GM18520 (cell line): ENCODE measurements at regions not wholly inside any gene's neighbourhood (a gene's known extent, or its start where the extent isn't known, plus 50 kb on each side); places are given as distances from the start of the nearest gene placed in this dataset.

Source experiments
- ATAC-seq: cut with Tn5 transposase; IDR thresholded peaks from one replicate; pipeline ENCODE4 v1.9.1; 2021; ENCODE audit not compliant: unreplicated experiment

DNA sequence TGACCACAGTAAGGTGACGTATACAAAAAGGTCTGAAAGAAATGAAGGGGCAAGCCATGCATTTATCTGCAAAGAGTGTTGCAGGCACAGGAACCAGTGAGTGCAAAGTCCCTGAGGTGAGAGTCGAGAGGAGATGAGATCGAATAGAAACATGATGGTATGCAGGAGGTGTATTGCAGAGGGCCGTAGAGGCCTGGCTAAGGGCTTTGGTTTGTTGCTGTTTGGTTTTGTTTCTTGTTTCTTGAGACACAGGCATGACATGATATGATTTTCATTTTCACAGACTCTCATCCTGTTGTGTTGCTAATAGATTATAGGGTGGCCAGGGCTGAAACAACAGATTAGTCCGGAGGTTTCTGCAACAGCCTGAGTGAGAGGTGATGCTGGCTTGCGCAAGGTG, 80.4 kb downstream of the HSPH1 start:
- ATAC-seq: no peak

DNA sequence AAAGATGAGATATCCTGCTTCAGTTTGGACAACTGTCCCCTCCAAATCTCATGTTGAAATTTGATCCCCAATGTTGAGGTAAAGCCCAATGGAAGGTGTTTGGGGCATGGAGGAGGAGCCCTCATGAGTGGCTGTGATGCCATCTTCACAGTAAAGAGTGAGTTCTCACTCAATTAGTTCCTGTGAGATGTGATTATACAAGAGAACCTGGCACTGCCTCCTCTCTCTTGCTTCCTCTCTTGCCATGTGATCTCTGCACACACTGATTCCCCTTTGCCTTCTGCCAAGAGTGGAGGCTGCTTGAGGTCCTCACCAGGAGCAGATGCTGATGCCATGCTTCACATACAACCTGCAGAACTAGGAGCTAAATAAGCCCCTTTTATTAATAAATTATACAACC, 86.9 kb downstream of the HSPH1 start:
- ATAC-seq: no peak

DNA sequence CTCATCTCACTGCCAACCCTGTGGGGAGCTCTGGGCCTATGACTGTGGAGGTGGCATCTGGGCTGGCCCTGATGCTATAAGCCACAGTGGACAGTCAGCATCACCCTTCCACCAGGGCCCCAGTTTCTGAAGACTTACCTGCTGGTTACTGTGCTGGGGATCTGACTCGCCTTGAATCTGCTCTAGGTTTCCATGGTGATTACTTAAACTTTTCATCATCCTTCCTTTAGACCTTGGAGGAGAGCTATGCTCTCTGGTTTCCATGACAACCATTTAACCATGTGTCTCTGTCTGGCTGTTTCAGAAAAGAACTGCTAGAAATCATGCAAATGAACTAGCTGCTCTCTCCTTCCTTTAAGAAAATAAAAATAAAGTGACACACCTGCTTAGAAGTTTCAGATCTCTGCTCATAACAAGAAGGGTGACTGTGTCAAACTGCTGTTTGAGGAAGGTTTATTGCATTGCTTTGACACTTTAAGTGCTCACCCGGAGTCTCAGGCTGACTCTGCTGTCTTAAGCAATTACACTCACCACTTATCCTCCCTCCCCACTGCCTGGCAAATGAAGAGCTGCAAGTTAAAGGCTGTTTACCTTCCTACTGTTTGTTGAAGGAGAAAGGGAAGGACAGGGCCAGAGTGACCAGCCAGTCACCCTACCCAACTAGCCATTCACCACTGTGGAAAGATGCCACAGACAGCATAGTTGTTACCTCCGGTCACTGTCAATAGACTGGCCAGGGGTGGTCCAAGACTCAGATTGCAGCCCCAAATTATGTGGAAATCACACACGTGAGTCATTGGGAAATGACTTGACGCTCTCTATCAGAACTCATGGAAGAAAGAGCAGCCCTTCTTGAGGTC, 87.6 kb downstream of the HSPH1 start:
- peak; percentile 92 for ATAC-seq

DNA sequence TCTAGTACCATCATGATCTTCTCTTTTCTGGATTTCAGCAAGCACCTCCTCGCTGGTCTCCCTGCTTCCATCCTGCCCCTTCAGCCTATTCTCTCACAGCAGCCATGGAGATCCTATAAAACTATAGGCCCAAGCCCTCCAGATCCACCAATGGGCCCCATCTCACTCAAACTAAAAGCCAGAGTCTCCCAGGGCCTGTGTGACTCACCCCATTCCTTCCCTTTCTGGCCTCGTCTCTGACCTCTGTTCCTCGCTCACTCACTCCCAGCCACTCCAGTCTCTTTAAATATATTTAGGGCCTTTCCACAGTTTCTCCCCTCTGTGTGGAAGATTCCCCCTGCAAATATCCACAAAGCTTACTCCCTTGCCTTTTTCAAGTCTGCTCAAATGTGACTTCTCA, 89.7 kb downstream of the HSPH1 start:
- no peak for ATAC-seq

GRCh38 chr13:31069808-31070534, 91.7 kb downstream of the HSPH1 start:
- ATAC-seq: no peak

DNA sequence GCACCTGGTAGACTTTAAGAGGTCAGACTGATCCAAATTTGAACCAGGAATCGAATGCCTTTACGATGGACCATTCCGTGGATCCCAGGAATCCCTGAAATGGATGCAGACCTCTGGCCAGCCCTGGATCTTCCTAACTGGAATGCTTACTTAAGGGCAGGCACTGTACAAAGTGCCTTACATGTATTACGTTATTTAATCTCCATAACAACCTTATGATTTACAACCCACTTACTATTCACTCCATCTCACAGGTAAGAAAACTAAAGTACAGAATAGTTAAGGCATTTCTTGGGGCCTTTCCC, 93.6 kb downstream of the HSPH1 start:
- no peak for ATAC-seq

DNA sequence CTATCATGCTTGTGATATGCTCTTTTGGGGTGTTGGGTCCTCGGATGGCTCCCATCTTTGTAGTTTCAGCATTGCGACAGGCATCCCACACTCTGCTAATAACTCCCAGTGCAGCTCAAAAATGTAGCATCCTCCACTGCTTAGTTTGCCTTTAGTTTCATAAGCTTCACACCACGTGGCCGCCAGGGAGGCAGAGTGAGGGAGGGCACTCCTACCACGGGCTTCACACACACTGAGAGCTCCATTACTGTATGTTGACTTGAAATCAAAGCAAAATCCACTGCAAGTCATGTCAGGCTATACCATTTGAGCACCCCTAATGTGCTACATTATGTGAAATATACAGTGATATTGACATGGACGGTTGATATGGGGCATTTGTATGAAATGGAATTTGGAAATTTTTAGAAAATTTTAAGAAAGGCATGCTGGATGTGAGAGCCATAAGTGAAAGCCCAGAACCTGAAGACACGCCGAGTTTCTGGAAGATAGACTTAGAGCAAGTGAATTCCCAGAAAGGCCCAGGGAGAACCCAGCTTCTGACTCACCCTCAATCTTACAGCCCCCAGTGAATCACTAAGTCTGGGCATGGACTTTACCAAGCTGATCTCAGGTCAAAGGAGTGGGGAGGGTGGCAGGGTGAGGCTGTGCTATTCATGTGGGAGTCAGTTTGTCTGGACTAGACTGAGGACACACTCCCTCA, 94.1 kb downstream of the HSPH1 start:
- no peak for ATAC-seq

- ATAC-seq: no peak
Measured at GRCh38 chr13:31064636-31065035, 97.1 kb downstream of the HSPH1 start.

- ATAC-seq: no peak
Measured at GRCh38 chr13:31063772-31064171, 97.9 kb downstream of the HSPH1 start.

DNA sequence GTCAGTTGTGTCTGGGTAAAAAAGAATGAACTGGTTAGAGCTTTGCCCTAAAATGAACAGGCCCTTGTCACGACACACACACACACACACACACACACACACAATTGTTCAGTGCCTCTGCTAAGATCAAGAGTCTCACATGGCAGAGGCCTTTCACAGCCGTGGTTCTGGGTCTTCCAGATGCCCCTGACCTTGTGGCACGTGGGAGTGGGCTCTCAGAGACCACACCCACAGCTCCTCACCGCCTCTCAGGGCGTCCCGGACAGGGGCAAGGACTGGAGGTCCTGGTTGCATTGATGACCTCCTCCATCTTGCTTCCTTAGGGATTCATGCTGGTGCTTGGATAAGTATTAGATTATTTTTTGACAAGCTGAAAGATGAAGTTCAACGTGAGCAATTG, 101.0 kb downstream of the HSPH1 start:
- no peak for ATAC-seq

DNA sequence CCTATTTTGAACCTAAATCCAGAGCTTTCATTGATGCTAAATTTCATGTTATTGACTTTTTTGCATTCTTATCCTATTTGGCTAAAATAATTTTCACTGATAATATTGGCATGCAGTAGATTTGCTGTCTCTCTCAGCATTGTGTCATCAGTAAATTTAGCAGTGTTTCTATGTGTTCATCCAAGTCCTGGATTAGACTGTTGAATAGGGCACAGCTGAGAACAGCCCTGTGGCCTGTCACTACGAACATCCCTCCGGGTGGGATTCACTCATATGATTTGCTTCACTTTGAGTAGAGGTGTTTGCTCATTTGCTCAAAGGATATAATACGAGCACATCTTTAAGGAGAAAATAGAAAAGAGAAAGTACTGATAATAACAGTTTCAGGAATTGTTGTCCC, 101.5 kb downstream of the HSPH1 start:
- no peak for ATAC-seq

- no peak for ATAC-seq
Measured at GRCh38 chr13:31057403-31058033, 104.2 kb downstream of the HSPH1 start.

DNA sequence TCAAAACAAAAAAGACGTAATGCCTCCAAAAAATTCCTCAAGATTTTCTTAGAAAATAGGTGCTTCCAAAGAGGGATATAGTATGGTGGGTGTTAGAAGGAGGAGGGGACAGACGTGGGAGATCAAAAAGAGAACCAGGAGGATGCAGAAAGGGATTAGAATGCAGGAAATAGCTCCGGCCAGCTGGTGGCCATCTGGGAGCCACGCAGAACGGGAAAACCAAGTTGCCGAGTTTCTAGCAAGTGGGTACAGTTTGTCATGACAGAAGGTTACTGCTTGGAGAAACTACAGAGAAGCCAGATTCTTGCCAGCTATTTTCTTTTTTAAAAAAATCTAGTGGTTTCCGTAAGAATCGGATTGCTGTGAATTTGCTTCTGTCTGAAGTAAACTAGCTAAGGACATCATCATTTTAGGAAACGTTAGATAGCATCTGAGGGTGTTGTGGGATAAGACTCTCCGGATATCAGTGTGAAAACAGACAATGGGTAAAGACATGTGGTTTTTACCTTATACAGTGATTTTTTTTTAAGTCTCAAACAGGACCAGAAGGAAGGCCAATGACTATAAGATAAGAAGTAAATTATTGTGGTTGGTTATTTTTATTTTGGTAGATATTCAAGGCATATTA, 104.9 kb downstream of the HSPH1 start:
- no peak for ATAC-seq

DNA sequence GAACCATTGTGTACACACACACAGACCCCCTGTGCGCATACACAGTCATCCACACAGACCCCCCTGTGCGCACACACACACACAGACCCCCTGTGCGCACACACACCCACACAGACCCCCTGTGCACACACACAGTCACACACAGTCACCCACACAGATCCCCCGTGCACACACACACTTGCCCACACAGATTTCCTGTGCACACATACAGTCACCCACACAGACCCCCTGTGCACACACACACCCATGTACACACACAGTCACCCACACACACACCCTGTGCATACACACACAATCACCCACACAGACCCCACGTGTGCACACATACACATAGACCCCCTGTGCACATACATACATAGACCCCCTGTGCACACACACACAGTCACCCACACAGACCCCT, 106.1 kb downstream of the HSPH1 start:
- no peak for ATAC-seq

- no peak for ATAC-seq
Measured at GRCh38 chr13:31054632-31055031, 107.1 kb downstream of the HSPH1 start.

GRCh38 chr13:31053896-31054295, 107.8 kb downstream of the HSPH1 start:
- ATAC-seq: no peak

- no peak for ATAC-seq
Measured at GRCh38 chr13:31053091-31053490, 108.6 kb downstream of the HSPH1 start.

DNA sequence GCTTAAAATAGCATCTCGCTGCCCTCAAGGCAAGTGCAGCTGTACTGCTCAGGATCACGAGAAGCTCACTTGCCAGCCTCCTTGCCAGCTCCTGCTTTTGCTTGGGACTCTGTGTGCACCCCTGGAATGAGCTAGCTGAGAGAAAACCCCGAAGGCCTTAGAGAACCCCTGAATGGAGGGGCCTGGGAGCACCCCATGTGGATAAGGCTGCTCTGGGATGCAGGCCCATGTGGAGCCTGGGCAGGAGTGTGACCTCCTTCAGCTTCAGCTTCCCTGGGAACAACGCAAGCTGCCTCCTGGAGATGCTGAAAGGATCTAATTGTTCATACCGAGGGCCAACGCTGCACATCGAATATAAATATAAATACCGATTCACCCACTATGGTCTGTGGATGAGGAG, 109.2 kb downstream of the HSPH1 start:
- ATAC-seq: no peak

DNA sequence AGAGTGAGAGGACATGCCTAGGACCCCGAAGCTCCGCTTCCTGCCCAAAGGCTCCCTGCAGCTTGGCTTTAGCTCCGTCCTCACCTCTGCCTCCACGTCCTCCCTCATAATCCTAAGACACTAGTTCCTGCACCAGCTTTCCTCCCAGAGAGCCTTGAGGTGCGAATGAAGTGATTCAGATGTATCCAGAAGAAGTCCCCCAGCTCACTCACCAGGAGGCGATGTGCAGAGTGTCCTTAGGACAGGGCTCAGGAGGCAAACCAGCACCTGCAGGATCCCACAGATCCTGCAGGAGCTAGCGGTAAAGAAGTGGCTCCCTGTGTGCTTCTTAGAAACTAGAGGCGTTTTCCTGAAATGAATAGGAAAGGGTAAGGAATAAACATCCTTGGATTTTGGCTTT, 109.7 kb downstream of the HSPH1 start:
- ATAC-seq: no peak

- ATAC-seq: no peak
Measured at GRCh38 chr13:31050486-31051400, 111.0 kb downstream of the HSPH1 start.
